HG03175 (cell line): ENCODE measurements at regions not wholly inside any gene's neighbourhood (a gene's known extent, or its start where the extent isn't known, plus 50 kb on each side); places are given as distances from the start of the nearest gene placed in this dataset.
"Not testable (repeated sequence)": the region's sequence is repeated elsewhere in the genome, so short reads cannot be mapped to it uniquely, and the experiment has no call there.

Experiments used
- ATAC-seq: cut with Tn5 transposase; IDR thresholded peaks from one replicate; pipeline ENCODE4 v1.9.1; 2021; ENCODE audit warnings: mild to moderate bottlenecking, moderate library complexity; ENCODE audit not compliant: unreplicated experiment

DNA sequence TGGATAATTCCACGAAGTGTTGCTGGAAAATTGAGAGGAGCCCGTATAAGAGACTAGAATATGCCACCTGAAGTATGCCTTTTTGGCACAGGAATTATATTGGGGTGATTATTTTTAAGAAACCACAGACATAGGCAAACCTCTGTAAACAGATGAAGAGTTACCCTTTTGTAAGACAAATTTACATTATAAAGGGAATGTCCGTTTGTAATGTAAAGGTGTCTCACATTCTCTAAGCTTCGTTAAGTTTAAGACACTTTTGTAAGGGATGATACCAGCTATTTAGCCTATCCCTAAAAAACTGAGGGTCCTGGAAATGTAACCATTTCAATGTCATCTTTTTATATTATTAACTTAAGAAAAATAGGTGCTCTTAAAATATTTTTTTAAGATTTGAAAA, 432.8 kb upstream of the SYT4 start:
- no peak for ATAC-seq

DNA sequence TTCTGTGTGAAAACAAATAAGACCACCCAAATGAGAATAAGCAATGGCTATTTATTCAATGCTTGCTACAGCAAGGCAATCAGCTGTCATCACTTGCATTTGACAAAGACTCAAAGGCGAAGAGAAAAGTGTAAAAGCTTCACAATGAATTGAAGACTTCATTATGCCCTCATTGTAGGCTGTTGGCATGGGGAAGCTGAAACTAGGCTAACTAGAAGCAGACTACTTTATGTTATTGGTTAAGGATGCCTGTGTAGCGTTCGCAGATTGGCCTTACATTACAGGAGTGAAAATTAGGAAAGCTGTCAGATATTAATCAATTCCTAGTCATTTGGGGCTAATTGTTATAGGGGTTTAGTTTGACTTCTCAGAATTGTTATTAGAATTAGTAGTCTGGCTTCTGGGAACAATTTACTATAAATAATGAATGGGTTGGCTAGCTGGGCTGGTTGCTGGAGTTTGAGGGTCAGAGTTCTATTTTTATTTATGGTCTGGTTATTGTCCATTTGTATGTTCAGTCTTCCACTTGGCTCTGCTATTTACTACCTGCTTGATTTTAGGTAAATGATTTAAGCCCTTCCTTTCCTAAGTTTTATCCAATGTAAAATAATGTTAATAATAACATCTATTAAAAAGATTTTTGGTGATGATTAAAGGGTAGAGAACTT, 437.2 kb upstream of the SYT4 start:
- ATAC-seq: no peak

DNA sequence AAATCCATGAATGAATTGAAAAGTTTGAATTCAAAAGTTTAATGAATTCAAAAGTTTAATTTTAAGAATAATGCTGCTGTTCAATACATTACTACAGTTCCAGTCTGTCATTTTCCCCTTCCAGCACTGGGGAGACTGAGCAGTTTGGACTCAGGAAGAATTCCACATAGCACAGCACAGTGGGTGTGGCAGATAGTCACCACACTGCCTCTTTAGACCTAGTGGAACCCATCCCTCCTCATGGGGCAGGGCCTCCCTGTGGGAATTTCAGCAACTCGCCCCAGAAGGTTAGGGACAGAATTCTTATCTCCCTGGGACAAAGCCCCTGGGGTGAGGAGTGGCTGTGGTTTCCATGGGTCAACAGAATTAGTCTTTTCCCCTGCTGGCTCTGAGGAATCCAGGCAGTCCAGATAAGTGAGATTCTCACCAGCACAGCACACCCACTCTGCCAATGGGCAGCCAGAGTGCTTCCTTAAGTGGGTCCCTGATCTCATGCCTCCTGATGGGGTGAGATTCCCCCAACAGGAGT, 442.0 kb upstream of the SYT4 start:
- ATAC-seq: no peak

DNA sequence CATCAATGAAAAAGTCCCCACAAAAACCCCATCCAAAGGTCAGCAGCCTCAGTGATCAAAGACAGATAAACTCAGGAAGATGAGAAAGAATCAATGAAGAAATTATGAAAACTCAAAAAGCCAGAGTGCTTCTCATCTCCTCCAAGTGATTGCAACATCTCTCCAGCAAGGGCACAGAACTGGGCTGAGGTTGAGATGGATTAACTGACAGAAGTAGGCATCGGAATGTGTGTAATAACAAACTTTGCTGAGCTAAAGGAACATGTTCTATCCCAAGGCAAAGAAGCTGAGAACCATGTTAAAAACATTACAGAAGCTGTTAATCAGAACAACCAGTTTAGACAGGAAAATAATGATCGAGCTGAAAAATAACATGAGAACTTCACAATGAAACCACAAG, 442.8 kb upstream of the SYT4 start:
- no peak for ATAC-seq

DNA sequence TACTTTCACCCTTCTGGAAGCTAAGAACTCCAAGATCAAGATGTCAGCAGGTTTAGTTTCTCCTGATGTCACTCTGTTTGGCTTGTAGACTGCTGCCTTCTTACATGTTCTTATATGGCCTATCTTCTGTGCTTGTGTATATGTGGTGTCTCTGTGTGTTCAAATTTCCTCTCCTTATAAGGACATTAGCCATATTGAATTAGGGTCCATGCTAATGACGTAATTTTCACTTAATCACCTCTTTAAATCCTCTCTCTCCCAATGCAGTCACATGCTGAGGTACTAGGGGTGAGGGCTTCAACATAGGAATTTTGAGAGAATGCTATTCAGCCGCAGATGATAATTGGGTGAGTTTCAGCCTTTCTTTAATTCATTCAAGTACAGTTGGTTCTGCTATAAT, 458.3 kb upstream of the SYT4 start:
- no peak for ATAC-seq

DNA sequence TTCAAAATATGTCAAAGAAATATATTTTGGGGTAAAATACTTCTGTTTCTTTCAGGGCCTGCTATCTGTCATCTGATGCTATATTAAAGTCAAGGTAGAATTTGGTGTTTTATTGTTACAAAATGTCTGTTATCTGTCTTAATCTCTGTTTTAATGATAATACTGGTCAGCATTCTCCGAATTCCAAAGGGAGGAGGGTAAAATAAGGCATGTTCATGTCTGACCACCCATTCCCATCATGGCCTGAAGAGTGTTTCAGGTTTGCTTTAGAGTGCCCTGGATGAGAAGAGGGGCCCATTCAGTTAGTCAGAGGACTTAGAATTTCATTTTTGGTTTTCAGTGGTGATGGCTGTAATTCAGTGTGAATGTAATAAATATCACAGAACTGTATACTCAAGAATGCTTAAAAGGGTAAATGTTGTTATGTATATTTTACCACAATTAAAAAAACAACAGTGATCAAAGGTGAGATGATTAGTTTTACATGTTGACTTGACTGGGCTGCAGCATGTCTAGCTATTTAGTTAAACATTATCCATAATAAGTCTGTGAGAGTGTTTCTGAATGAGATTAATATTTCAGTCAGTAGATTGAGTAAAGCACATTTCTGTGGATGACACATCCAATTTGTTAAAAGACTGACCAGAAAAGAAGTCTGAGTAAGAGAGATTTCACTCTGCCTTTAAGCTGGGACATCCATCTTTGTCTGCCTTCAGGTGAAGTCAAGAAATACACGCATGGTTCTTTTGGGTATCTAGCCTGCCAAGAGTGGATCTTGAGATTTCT, 467.9 kb upstream of the SYT4 start:
- no peak for ATAC-seq

DNA sequence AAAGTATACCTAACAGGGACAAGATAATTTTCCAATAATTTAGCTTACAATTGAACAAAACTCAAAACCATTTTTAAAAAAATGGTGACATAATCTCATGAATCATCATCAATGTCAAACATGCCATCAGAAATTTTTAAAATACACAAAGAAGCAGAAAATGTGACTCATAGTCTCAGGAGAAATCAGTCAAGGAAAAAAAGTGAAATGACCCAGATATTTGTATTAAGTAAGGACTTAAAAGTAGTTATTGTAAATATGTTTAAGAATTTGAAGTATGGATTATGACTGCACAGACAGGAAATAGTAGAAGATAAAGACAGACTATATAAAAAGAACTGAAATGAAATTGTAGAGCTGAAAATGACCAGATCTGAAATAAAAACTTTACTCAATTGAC, 473.9 kb upstream of the SYT4 start:
- ATAC-seq: no peak

DNA sequence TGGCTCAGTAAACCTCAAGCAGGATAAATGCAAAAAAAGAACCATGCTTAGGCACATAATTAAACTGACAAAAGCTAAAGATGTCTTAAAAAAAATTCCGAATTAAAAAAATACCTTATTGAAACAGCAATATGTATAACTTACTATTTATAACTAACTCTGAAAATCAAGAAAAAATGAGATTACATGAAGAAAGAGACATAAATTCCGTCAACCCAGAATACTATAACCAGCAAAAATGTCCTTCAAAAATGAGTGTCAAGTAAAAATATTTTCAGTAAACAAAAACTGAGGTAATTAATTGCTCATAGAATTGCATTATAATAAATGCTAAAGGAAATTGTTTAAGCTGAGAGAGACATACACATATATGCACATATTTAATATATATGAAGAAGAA, 474.5 kb upstream of the SYT4 start:
- ATAC-seq: no peak

DNA sequence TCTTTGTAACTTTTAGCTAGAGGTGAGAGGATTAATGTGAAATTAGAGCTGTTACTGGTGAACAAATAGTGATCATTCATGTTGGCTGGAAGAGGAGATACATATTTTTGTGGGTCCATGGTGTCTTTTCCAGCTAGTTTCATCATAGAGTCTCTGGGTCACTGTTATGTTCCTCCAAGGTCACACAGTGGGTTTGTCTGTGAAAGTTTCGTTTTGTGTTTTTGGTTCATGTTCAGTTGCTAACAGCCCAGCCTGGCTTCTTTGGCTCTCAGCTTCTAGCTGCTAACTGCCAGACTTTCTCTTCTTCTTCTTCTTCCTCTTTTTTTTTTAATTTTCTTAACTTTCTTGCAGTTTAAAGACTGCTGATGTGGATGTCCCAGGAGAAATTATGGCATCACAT, 480.0 kb upstream of the SYT4 start:
- no peak for ATAC-seq

DNA sequence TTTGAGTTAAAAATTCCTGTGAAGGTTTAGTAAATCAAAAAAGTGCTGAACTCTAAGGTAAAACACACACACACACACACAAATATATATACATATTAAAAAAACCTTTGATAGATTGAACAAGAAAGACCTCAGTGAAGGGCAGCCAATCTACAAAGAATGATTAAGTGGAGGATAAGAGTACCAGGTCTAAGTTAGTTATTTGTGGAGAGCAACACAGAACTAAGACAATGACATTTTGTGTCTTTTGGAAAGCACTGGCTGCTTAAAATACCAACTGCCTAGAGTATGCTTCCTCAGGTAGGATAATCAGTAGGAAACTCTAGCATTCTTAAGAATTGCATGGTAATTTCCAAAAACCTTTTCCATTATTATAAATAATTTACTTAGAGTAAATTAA, 481.4 kb upstream of the SYT4 start:
- no peak for ATAC-seq

DNA sequence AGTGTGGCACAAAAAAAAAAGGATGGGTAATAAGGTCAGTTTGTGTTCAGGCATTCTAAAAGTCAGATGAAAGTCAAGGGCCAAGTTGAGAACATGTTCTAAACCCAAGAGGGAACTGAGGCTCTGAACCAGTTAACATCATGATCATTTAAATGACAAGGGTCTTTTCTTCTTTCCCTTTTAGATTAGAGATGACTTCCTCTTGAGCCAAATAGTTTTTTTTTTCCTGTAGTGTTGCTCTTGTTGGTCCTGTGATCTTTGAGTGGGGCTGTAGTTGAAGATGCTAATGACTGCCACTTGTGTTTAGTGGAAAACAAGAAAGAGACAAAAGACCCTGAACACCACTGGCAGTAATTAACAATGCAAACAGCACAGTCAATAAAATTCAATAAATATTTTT, 482.7 kb upstream of the SYT4 start:
- no peak for ATAC-seq

DNA sequence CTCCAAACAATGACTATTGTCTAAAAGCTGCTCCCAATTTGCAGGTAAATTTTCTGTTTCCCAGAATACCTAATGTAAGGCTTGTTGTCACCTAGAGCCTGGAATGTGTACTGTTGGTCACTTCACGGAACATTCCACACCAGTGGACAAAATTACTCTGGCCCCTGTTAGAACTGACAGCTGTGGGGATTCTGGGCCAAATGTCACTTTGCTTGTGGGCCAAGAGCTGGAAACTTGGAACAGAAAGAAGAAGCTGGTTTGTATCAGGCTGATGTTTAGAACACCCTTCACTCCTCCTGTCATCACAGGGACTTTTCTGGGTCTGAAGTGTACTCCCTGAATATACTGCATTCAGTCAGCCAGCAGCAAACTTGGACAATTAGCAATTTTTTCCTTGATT, 495.6 kb upstream of the SYT4 start:
- no peak for ATAC-seq

DNA sequence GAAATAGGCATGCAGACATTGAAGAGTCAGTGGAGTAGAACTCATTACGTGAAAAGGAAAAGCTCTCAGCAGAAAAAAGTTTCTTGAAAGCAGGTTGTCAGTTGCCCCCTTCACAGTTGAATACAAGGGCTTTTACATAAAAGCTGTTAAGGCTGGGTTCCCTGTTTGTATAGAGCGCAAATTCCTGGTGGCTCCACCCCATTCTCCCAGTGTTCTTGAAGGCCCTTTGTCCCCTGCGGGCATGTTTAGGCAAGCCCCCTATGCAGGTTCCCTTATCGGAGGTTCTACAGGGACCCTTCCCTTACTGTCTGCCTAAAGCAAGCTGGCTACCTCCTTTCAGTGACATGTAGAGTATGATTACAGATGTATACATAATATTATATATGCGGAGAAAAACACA, 497.2 kb upstream of the SYT4 start:
- no peak for ATAC-seq

DNA sequence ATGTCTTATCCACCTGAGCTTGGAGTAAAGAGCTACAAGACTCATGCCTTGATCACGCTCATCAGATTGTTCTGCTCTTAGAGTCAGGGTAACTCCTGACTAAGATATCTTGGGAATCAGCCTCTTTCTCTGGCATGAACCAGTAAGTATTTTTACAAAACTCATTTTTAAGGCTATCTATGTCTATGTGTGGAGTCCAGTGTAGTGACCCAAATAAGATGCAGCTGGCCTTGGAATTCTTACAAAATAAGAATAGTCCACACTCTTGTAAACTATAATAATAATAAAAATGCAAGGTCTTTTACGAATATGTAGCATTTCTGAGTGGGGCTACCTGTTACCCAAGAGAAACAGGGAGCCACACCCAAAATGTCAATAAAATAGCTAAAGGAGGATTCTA, 498.3 kb upstream of the SYT4 start:
- no peak for ATAC-seq

DNA sequence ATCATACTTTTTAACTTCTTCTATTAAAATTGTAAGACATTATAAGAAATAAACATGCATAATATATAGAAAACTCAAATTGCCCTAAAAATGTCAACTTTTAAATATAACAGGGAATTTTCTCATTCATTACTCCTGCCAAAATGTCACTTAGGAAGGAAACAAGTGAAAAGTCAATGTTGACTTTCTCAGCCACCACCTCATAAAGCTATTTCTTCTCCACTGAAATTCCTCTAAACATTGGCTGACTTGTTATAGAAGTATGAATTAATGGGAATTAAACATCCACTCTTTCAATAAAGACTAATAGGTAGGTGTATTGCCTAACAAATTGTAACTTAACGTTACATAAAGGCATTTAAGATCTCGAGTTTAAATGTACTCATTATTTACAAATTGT, 499.7 kb upstream of the SYT4 start:
- no peak for ATAC-seq

DNA sequence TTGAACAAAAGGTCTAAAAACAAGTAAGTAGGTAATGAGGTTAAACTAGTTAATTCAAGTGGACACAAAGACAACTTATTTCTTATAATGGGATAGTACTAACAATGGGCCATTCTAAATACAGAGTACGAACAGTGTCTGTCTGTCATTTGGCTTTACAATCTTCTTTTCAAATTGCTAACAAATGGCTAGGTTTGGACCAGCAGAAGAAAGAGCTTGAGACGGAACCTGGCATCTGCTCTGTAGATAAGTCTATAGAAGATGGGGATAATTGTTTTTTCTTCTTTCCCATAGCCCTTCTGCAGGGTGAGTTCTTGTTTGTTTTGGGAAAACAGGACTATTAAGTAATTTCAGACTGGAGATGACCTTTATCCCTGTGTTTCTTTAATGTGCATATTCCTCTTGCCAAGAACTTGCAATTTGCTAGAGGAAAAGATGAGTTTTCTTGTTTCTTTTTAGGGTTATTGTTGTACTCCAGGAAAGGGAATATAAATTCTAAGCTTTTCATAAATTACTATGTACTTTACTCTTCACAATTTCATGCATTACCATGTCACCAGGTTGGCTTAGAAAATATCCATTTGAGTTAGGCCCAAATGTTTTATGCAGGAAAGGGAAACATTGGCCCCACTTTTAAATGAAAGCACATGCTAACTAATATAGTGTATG, 500.5 kb upstream of the SYT4 start:
- ATAC-seq: no peak

DNA sequence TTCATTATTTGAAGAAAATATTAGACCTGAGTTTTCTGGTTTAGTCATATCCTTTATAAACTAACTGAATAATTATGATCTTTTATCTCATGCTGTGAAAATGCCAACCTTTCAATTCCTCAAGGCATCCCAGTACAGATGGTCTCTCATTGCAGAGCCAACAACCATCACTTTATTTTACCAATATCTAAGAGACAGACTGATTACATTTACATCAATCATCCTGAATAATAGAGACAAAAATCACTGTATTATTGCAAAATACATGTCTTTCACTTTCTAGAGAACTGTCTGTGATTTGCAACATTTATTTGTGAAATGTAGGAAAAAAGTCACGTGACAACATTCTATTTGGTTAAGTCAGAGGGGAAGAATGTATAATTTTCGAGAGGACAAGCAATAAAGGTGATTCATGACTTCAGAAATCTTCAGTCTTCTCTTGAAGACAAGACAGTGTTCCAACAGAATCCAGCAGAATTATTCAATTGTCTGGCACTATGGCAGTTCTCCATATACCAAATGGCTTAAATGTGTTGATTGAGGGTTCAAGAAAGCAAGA, 503.6 kb upstream of the SYT4 start:
- no peak for ATAC-seq

DNA sequence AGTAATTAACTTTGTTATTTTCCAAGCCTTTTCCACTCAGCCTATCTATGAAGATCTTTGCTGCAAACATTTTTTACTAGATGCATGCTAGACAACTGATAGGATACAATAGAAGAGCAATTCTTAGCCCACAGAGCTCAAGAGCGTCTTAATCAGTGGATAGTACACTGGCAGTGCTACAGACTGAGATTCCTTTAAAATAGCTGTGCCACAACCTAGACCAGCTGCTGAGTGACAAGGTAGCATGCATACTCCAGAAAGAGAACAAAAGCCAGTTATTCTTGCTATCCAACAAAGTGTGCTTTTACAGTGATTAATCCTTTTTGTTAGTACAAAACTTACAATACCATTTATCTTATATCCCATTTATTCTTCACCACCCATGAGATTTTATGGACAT, 507.9 kb upstream of the SYT4 start:
- ATAC-seq: no peak

DNA sequence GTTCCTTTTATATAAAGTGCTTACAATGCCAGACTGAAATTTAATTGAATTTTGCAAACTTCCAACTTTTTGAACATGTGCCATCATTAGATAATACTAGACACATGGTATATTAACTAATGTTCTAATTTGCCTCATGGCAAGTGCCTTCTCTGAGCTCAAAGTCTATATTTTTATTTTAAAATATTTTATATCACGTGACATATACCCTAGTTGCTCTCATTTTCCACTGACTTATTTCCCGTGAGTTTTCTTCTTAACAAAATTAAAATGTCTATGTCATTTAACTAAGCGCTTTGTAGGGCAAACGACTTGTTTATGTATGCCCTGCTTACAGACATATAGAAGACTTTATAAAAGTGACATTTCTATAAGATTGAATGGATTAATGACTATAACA, 509.6 kb upstream of the SYT4 start:
- ATAC-seq: no peak

DNA sequence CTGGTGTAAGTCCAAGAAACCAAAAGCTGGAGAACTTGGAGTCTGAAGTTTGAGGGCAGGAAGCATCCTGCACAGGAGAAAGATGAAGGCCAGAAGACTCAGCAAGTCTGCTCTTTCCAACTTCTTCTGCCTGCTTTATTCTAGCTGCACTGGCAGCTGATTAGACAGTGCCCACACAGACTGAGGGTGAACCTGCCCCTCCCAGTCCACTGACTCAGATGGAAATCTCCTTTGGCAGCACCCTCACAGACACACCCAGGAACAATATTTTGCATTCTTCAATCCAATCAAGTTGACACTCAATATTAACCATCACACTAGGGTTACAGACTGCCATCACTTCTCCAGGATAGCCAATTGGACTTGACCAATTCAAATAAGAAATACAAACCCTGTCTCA, 510.4 kb upstream of the SYT4 start:
- not testable (repeated sequence) for ATAC-seq

DNA sequence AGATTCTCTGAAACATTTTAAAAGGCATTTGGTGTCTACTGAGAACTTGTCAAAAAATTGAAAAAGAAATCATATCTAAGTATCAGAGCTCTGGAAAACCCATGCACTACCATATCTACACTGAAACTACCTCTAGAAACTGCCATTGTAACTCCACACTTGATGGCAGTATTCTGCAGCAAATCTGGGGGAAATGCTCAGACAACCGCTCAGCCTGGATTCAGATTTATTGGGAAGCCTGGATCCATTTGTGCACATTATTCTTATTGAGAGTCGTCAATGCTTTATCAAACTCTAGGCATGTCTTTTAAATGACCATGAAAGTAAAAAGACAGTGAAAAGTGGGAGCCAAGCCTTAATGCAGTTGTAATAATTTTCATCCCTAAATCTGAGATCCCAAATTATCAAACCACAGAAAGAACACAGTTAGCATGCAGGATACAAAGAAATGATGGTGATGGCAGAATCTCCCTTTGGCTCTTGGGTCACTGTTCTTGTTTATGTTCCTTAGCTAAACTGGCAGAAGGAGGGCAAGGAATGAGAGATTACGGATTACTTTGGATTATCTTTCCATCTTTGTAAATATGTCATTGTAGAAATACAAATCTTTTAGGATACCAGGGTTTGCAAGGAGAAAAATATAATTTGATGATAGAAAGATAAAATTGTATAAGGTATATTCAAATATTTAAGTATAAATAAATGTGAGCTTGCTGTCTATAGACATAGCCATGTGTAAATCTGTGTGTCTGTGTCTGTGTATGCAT, 512.1 kb upstream of the SYT4 start:
- no peak for ATAC-seq
